ENCODE measurements at regions not wholly inside any gene's neighbourhood (a gene's known extent, or its start where the extent isn't known, plus 50 kb on each side); places are given as distances from the start of the nearest gene placed in this dataset.
"Not testable (repeated sequence)": the region's sequence is repeated elsewhere in the genome, so short reads cannot be mapped to it uniquely, and the experiment has no call there.

- not testable (repeated sequence) for DNase-seq (ENCODE audit: low spot score)
These were observed 171.4 kb upstream of the TP53TG3 start for GRCh38 chr16:32847379-32847778.

- not testable (repeated sequence) for DNase-seq (ENCODE audit: low spot score)
These were observed 169.6 kb upstream of the TP53TG3 start for GRCh38 chr16:32845572-32845971.

DNA sequence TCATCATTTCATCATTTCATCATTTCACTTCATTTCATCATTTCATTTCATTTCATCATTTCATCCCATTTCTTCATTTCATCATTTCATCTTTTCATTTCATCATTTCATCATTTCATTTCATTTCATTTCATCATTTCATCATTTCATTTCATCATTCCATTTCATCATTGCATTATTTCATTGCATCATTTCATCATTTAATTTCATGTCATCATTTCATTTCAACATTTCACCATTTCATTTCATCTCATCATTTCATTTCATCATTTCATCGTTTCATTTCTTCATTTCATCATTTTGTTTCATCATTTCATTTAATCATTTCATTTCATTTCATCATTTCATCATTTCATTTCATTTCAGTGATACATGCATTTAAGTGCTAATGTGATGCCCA lies 166.9 kb upstream of the TP53TG3 start:
- DNase-seq (ENCODE audit: low spot score), result not testable (repeated sequence)

DNA sequence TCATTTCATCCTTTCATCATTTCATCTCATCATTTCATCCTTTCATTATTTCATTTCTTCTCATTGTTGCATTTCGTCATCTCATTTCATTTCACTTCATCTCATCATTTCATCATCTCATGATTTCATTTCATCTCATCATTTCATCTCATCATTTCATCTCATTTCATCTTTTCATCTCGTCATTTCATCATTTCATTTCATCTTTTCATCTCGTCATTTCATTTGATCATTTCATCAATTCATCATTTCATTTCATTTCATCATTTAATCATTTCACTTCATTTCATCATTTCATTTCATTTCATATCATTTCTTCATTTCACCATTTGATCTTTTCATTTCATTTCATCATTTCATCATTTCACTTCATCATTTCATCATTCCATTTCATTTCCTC lies 131.3 kb upstream of the TP53TG3 start:
- not testable (repeated sequence) for DNase-seq (ENCODE audit: low spot score)

DNA sequence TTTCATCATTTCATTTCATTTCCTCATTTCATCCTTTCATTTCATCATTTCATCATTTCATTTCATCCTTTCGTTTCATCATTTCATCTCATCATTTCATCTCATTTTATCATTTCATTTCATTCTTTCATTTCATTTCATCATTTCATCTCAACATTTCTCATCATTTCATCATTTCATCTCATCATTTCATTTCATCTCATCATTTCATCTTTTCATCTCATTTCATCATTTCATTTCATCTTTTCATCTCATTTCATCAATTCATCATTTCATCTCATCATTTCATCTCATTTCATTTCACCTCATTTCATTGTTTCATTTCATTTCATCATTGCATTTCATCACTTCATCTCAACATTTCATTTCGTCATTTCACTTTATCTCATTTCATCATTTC lies 129.7 kb upstream of the TP53TG3 start:
- not testable (repeated sequence) for DNase-seq (ENCODE audit: low spot score)
